Transverse colon (tissue), 3 donors: ENCODE measurements at regions not wholly inside any gene's neighbourhood (a gene's known extent, or its start where the extent isn't known, plus 50 kb on each side); places are given as distances from the start of the nearest gene placed in this dataset.

Source experiments
- EP300 ChIP-seq: sonication (generic); formaldehyde crosslinking; IDR thresholded peaks from one replicate; pipeline ENCODE4 v1.6.1; 2017; ENCODE audit warnings: antibody characterized with exemption, low read depth
- POLR2A ChIP-seq: fragments of 450-650 bp; IDR thresholded peaks from one replicate; pipeline ENCODE4 v1.6.1; 2016; ENCODE audit warnings: antibody characterized with exemption, mild to moderate bottlenecking, moderate library complexity
- TF ChIP-seq, protein P1 (sequence below), 5 experiments: fragments of 200-600 bp in 3 of 5; fragments of 450-650 bp in 2 of 5; sonication (generic) in 3 of 5; IDR thresholded peaks; 1 replicate in 2 of 5; 2 replicates in 3 of 5; pipeline ENCODE4 v1.5.1; 2016 to 2017; ENCODE audit warnings: antibody characterized with exemption in 5 of 5, inconsistent platforms in 3 of 5, mild to moderate bottlenecking in 2 of 5, moderate library complexity in 1 of 5

DNA sequence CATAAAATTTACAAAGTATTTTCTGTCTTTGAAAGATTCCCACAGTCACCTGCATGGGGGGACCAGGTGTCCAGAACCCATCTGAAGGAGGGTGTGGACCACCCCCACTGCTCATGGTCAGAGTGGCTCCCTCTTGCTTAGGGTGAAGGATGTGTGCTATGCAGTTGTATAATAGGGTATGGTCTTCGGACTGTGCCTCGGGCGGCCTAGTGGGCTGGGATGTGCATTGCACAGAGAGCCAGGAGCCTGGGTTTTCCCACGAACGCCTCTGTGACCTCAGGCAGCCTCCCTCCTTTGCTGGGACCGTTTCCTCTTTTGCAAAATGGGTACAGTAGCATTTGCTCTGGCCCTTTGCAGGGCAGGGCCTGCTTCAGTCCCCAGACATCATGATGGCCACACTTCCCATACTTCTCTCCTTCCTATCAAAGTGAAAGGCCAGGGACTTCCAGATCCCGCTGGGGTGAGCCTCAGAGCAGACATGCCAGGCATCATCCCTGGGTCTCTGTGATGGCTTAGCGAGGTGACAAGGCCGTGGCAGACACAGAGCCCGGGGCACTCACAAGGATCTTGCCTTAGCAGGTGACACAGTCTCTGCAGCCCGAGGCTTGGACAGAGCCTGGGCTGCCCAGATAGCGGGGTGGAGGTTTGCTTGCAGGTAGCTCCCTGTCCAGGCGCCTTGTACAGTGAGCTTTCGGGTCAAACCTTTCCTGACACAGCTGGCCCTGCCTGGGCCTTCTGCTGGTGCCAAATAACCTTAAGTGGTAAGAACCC, 59.4 kb upstream of the ZNF536 start:
- TF ChIP-seq EP300 (no peak), POLR2A (no peak)
- TF ChIP-seq, protein P1, sequence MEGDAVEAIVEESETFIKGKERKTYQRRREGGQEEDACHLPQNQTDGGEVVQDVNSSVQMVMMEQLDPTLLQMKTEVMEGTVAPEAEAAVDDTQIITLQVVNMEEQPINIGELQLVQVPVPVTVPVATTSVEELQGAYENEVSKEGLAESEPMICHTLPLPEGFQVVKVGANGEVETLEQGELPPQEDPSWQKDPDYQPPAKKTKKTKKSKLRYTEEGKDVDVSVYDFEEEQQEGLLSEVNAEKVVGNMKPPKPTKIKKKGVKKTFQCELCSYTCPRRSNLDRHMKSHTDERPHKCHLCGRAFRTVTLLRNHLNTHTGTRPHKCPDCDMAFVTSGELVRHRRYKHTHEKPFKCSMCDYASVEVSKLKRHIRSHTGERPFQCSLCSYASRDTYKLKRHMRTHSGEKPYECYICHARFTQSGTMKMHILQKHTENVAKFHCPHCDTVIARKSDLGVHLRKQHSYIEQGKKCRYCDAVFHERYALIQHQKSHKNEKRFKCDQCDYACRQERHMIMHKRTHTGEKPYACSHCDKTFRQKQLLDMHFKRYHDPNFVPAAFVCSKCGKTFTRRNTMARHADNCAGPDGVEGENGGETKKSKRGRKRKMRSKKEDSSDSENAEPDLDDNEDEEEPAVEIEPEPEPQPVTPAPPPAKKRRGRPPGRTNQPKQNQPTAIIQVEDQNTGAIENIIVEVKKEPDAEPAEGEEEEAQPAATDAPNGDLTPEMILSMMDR (IDR thresholded peaks at IDR 0.05): no peak
